Heart right ventricle (tissue), 16 donors: ENCODE measurements at regions not wholly inside any gene's neighbourhood (a gene's known extent, or its start where the extent isn't known, plus 50 kb on each side); places are given as distances from the start of the nearest gene placed in this dataset.

Experiments used
- ATAC-seq, 8 donors: fragments of 200-7000 bp; cut with Tn5 transposase; one replicate each; pipeline ENCODE4 v1.9.1; 2020; ENCODE audit warnings: mild to moderate bottlenecking in 8 of 8, moderate library complexity in 8 of 8, moderate number of reproducible peaks in 1 of 8
- DNase-seq, 2 donors: peaks; one replicate each; pipeline ENCODE4 v3.0.0-alpha.2; 2020
- H3K27ac ChIP-seq, 10 donors: fragments of 200-600 bp; sonication (generic) in 2 of 10; one replicate each; pipeline versions ENCODE4 v1.5.0 to v1.8.0; 2020 to 2022; ENCODE audit warnings: mild to moderate bottlenecking in 3 of 10
- H3K27me3 ChIP-seq, 7 donors: fragments of 200-600 bp; one replicate each; pipeline ENCODE4 v1.8.0; 2021 to 2022; ENCODE audit warnings: mild to moderate bottlenecking in 2 of 7
- H3K36me3 ChIP-seq, 9 donors: fragments of 200-600 bp; sonication (generic) in 1 of 9; one replicate each; pipeline versions ENCODE4 v1.5.0 to v1.8.0; 2020 to 2022; ENCODE audit warnings: mild to moderate bottlenecking in 2 of 9
- H3K4me1 ChIP-seq, 9 donors: fragments of 200-600 bp; sonication (generic) in 1 of 9; one replicate each; pipeline versions ENCODE4 v1.5.0 to v1.8.0; 2020 to 2022; ENCODE audit warnings: mild to moderate bottlenecking in 4 of 9
- H3K4me3 ChIP-seq, 10 donors: fragments of 200-600 bp; sonication (generic) in 2 of 10; one replicate each; pipeline versions ENCODE4 v1.5.0 to v1.8.0; 2020 to 2022; ENCODE audit warnings: mild to moderate bottlenecking in 7 of 10, moderate library complexity in 2 of 10
- H3K9me3 ChIP-seq, 11 donors: fragments of 200-600 bp in 10 of 11; sonication (generic) in 2 of 11; one replicate each; pipeline versions ENCODE4 v1.5.0 to v1.8.0; 2013 to 2022; ENCODE audit warnings: mild to moderate bottlenecking in 2 of 11, control low read depth in 1 of 11, moderate library complexity in 1 of 11
- WGBS, 2 donors: extraction: QIAGEN DNeasy Blood & Tissue Kit; methylation state at CpG; one replicate each; pipeline ENCODE4 v1.1.7; 2013; ENCODE audit warnings: inconsistent platforms in 1 of 2; 5-methylcytosine and 5-hydroxymethylcytosine counted together
- intact Hi-C, 10 donors: fragments of 100-400 bp; cut with DNase I; formaldehyde crosslinking; loops; one replicate each; pipeline versions ENCODE4 v1.11.1 to v1.14.2; 2022
- TF ChIP-seq, protein P1 (sequence below), 9 donors: fragments of 200-600 bp; sonication (generic) in 2 of 9; IDR thresholded peaks; one replicate each; pipeline versions ENCODE4 v1.5.0 to v1.8.0; 2021 to 2022; ENCODE audit warnings: antibody characterized with exemption in 9 of 9, mild to moderate bottlenecking in 5 of 9, moderate library complexity in 1 of 9
- donor health status: Arrhythmogenic right ventricular cardiomyopathy.
- donor health status: ischemic (EF 13 %, LVEDD 7.1; RV severe dilation, severe dysfunction).
- donor health status: healthy with polysubstance abuse.
- donor health status: DM: no; HTN: yes; CAD: no.
- donor health status: DM: no; HTN: no; CAD: no.
- donor health status: ischemic (EF 25% LVEDD 6.9; RV normal size, moderate dysfunction).
- donor health status: ischemic (EF 25% LVEDD 5.7; RV mildly dilated, moderate dysfunction).
- donor health status: healthy.
- donor health status: DM: yes; HTN: yes; CAD: no.
- donor health status: Ischemic cardiomyopathy.
- donor health status: ischemic (EF 35%, LVEDD 5.7; RV mildly dilated, moderate dysfunction).
- donor health status: nonischemic (EF 11% LVEDD 7.7; RV severe dilation, severe dysfunction).
- donor health status: DM: yes; HTN: yes; CAD: no.
- donor health status: PGD.
- donor health status: ischemic (EF 29% LVEDD 5.4; RV normal size, mild dysfunction).
- donor health status: nonischemic (EF 23%, LVEDD 6.1; RV moderate dilation, normal function).

GRCh38 chr11:115718106-115718505 lies 213.9 kb upstream of the CADM1 start:
- peaks cover 0 to 6% (median 0%) of the 10 kb centered on the region in 7 donors for H3K27me3 ChIP-seq
- intact Hi-C loops = no loop called here
- H3K4me1 ChIP-seq = peaks cover 0 to 20% (median 0%) of the 10 kb centered on the region in 9 donors
- H3K36me3 ChIP-seq = no peaks in the 10 kb centered on the region
- H3K4me3 ChIP-seq = no peak overlapping the region
- WGBS, 2 donors = 82 to 83% methylated on average over 6 of the region's 6 CpGs
- no peak overlapping the region for H3K27ac ChIP-seq
- no peaks in the 10 kb centered on the region for H3K9me3 ChIP-seq
- TF ChIP-seq, protein P1, sequence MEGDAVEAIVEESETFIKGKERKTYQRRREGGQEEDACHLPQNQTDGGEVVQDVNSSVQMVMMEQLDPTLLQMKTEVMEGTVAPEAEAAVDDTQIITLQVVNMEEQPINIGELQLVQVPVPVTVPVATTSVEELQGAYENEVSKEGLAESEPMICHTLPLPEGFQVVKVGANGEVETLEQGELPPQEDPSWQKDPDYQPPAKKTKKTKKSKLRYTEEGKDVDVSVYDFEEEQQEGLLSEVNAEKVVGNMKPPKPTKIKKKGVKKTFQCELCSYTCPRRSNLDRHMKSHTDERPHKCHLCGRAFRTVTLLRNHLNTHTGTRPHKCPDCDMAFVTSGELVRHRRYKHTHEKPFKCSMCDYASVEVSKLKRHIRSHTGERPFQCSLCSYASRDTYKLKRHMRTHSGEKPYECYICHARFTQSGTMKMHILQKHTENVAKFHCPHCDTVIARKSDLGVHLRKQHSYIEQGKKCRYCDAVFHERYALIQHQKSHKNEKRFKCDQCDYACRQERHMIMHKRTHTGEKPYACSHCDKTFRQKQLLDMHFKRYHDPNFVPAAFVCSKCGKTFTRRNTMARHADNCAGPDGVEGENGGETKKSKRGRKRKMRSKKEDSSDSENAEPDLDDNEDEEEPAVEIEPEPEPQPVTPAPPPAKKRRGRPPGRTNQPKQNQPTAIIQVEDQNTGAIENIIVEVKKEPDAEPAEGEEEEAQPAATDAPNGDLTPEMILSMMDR (IDR thresholded peaks at IDR 0.05) = no peak
- DNase-seq = no peak
- no peak for ATAC-seq

- DNase-seq (peak in 1 of 2 donors; percentile 28), ATAC-seq (peak; percentile 42 to 75 (median 64))
- Histone ChIP-seq H3K36me3 (no peaks in the 10 kb centered on the region), H3K4me1 (peaks cover 0 to 20% (median 0%) of the 10 kb centered on the region in 9 donors), H3K27ac (peak overlapping the region in 4 of 10 donors; percentile 27 to 52 (median 40)), H3K4me3 (peak overlapping the region in 8 of 10 donors; percentile 11 to 45 (median 42)), H3K27me3 (peaks cover 0 to 6% (median 0%) of the 10 kb centered on the region in 7 donors), H3K9me3 (no peaks in the 10 kb centered on the region)
- WGBS, 2 donors = 63% methylated on average over 29 of the region's 29 CpGs
- TF ChIP-seq, protein P1 (IDR thresholded peaks at IDR 0.05) = no peak
- intact Hi-C loops = no loop called here
Measured at GRCh38 chr11:115716601-115717529, 212.7 kb upstream of the CADM1 start.

DNA sequence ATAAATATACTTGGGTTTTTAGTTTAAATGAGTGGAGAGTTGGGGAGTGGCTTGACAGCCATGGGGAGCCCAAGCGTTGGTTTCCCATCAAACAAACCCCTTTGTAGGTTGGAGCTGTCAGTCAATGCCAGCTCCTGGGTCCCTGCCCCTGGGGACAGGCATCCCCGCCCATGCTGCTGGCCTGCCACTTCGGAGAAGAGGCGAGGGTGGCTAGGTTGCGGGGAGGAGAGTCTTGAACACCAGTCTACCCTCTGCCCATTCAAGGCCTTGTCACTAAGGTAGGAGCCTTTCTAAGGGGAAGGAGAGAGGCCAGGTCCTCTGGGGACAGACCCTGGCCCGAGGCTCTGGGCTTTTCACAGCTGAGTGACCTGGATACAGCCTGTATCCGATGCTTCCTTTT lies 211.9 kb upstream of the CADM1 start:
- 78 to 86% methylated on average over 7 of the region's 7 CpGs for WGBS, 2 donors
- Histone ChIP-seq H3K27ac (no peak overlapping the region), H3K27me3 (peaks cover 0 to 10% (median 0%) of the 10 kb centered on the region in 7 donors), H3K9me3 (no peaks in the 10 kb centered on the region), H3K4me1 (peaks cover 0 to 20% (median 0%) of the 10 kb centered on the region in 9 donors), H3K4me3 (peak overlapping the region in 4 of 10 donors; percentile 42 to 45 (median 44)), H3K36me3 (no peaks in the 10 kb centered on the region)
- intact Hi-C loops = no loop called here
- TF ChIP-seq, protein P1 (IDR thresholded peaks at IDR 0.05) = no peak
- ATAC-seq (no peak), DNase-seq (no peak)

GRCh38 chr11:115715251-115715770 lies 211.1 kb upstream of the CADM1 start:
- no peaks in the 10 kb centered on the region for H3K9me3 ChIP-seq
- TF ChIP-seq, protein P1 (IDR thresholded peaks at IDR 0.05) = no peak
- ATAC-seq (no peak), DNase-seq (no peak)
- no peak overlapping the region for H3K4me3 ChIP-seq
- intact Hi-C loops = no loop called here
- H3K4me1 ChIP-seq = peaks cover 0 to 18% (median 0%) of the 10 kb centered on the region in 9 donors
- no peak overlapping the region for H3K27ac ChIP-seq
- no peaks in the 10 kb centered on the region for H3K36me3 ChIP-seq
- H3K27me3 ChIP-seq = peaks cover 0 to 11% (median 0%) of the 10 kb centered on the region in 7 donors
- 97% methylated on average over 3 of the region's 3 CpGs for WGBS, 2 donors
